ENCODE measurements at regions not wholly inside any gene's neighbourhood (a gene's known extent, or its start where the extent isn't known, plus 50 kb on each side); places are given as distances from the start of the nearest gene placed in this dataset.
"Not testable (repeated sequence)": the region's sequence is repeated elsewhere in the genome, so short reads cannot be mapped to it uniquely, and the experiment has no call there.

DNA sequence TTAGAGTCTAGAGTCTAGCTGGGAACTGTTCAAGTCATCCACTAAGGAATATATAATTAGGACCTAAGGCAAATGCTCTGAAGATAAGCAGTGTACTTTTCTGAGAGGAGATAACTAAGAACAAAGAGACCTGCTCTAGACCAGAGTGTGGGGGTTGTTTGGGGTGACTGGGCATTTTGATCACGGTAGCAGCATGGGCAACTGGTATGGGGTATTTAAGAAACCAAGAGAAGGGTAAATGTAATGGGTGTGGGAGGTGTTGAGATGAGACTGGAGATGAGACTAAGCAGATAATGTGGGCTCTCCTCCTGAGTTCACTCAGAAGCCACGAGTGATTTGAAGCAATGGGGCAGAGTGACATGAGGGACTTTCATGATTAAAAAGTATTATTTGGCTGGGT lies 1082.9 kb downstream of the GATA3 start:
- Histone ChIP-seq H3K27me3 (ENCODE audit: control insufficient read depth, low read length) (no peaks in the 10 kb centered on the region), H3K4me2 (ENCODE audit: low read length) (no peak overlapping the region), H3K79me2 (ENCODE audit: control insufficient read depth, low read length) (no peaks in the 10 kb centered on the region), H3K9me2 (replicated peaks; ENCODE audit: control insufficient read depth, low read length) (no peaks in the 10 kb centered on the region), H3K36me3 (ENCODE audit: control insufficient read depth, low read length) (no peaks in the 10 kb centered on the region), H3F3A (ENCODE audit: control insufficient read depth, insufficient read depth) (no peaks in the 10 kb centered on the region), H4K20me1 (ENCODE audit: control insufficient read depth, insufficient read depth, low read depth, low read length) (no peaks in the 10 kb centered on the region), H3K9me3 (ENCODE audit: control insufficient read depth, insufficient read depth, low read length) (no peaks in the 10 kb centered on the region), H3K27ac (ENCODE audit: low read depth, low read length) (no peak overlapping the region), H3K4me3 (ENCODE audit: low read length) (no peak overlapping the region), H3K4me1 (ENCODE audit: control insufficient read depth, low read length) (no peaks in the 10 kb centered on the region)
- TF ChIP-seq, protein P1, sequence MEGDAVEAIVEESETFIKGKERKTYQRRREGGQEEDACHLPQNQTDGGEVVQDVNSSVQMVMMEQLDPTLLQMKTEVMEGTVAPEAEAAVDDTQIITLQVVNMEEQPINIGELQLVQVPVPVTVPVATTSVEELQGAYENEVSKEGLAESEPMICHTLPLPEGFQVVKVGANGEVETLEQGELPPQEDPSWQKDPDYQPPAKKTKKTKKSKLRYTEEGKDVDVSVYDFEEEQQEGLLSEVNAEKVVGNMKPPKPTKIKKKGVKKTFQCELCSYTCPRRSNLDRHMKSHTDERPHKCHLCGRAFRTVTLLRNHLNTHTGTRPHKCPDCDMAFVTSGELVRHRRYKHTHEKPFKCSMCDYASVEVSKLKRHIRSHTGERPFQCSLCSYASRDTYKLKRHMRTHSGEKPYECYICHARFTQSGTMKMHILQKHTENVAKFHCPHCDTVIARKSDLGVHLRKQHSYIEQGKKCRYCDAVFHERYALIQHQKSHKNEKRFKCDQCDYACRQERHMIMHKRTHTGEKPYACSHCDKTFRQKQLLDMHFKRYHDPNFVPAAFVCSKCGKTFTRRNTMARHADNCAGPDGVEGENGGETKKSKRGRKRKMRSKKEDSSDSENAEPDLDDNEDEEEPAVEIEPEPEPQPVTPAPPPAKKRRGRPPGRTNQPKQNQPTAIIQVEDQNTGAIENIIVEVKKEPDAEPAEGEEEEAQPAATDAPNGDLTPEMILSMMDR (IDR thresholded peaks at IDR 0.05; ENCODE audit: low read depth, low read length, poor library complexity, severe bottlenecking) = no peak
- TF ChIP-seq EZH2phosphoT487 (IDR thresholded peaks at IDR 0.05; ENCODE audit: borderline replicate concordance, low read length) = no peak

DNA sequence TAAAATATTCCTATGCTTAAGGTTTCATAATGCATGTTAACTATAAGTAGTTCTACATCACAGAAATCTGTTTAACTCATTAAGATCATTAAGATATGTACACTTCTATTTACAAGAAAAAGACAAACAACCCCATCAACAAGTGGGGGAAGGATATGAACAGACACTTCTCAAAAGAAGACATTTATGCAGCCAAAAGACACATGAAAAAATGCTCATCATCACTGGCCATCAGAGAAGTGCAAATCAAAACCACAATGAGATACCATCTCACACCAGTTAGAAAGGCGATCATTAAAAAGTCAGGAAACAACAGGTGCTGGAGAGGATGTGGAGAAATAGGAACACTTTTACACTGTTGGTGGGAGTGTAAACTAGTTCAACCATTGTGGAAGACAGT lies 1084.3 kb downstream of the GATA3 start:
- not testable (repeated sequence) for H4K20me1 ChIP-seq (ENCODE audit: control insufficient read depth, insufficient read depth, low read depth, low read length); H3K4me1 ChIP-seq (ENCODE audit: control insufficient read depth, low read length); H3K27me3 ChIP-seq (ENCODE audit: control insufficient read depth, low read length); H3K9me3 ChIP-seq (ENCODE audit: control insufficient read depth, insufficient read depth, low read length); H3K4me3 ChIP-seq (ENCODE audit: low read length); H3K9me2 ChIP-seq (replicated peaks; ENCODE audit: control insufficient read depth, low read length); H3K4me2 ChIP-seq (ENCODE audit: low read length); H3K79me2 ChIP-seq (ENCODE audit: control insufficient read depth, low read length); H3K36me3 ChIP-seq (ENCODE audit: control insufficient read depth, low read length); H3K27ac ChIP-seq (ENCODE audit: low read depth, low read length); H3F3A ChIP-seq (ENCODE audit: control insufficient read depth, insufficient read depth)

DNA sequence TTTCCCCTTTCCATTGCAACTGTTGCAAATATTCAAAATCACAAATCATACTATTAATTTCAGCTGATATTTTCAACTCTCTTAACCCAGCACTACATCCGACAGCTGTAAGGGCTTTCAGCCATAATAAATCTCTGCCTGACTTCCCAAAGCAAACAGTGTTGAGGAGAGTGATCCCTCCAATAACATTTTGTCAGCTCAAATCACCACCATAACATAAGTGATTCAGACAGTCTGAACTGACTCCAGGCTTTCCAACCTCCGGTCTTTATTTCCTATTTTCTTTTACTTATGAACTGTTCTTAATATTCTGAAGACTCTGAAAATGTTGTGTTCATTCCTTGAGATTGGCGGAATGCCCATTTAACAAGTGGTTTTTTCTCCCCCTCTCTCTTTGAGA lies 1085.9 kb downstream of the GATA3 start:
- H3K4me1 ChIP-seq (ENCODE audit: control insufficient read depth, low read length) = no peaks in the 10 kb centered on the region
- H3K9me2 ChIP-seq (replicated peaks; ENCODE audit: control insufficient read depth, low read length) = no peaks in the 10 kb centered on the region
- H3K36me3 ChIP-seq (ENCODE audit: control insufficient read depth, low read length) = no peaks in the 10 kb centered on the region
- no peaks in the 10 kb centered on the region for H3K27me3 ChIP-seq (ENCODE audit: control insufficient read depth, low read length)
- H3F3A ChIP-seq (ENCODE audit: control insufficient read depth, insufficient read depth) = no peaks in the 10 kb centered on the region
- H3K9me3 ChIP-seq (ENCODE audit: control insufficient read depth, insufficient read depth, low read length) = no peaks in the 10 kb centered on the region
- TF ChIP-seq, protein P1 (IDR thresholded peaks at IDR 0.05; ENCODE audit: low read depth, low read length, poor library complexity, severe bottlenecking) = no peak
- TF ChIP-seq EZH2phosphoT487 (IDR thresholded peaks at IDR 0.05; ENCODE audit: borderline replicate concordance, low read length) = no peak
- H3K4me2 ChIP-seq (ENCODE audit: low read length) = no peak overlapping the region
- no peak overlapping the region for H3K27ac ChIP-seq (ENCODE audit: low read depth, low read length)
- H3K79me2 ChIP-seq (ENCODE audit: control insufficient read depth, low read length) = no peaks in the 10 kb centered on the region
- no peak overlapping the region for H3K4me3 ChIP-seq (ENCODE audit: low read length)
- H4K20me1 ChIP-seq (ENCODE audit: control insufficient read depth, insufficient read depth, low read depth, low read length) = no peaks in the 10 kb centered on the region

DNA sequence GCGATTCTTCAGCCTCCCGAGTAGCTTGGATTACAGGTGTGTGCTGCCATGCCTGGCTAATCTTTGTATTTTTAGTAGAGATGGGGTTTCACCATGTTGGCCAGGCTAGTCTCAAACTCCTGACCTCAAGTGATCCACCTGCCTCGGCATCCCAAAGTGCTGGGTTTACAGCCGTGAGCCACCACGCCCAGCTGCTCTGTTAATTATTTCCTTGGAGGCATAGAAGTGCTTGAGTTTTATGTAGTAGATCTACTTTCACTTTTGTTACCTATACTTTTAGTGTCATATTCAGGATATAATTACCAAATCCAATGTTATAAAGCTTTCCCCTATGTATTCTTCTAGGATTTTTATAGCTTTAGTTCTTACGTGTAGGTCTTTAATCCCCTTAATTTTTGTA lies 1093.0 kb downstream of the GATA3 start:
- no peak overlapping the region for H3K4me3 ChIP-seq (ENCODE audit: low read length)
- no peaks in the 10 kb centered on the region for H3K79me2 ChIP-seq (ENCODE audit: control insufficient read depth, low read length)
- no peaks in the 10 kb centered on the region for H4K20me1 ChIP-seq (ENCODE audit: control insufficient read depth, insufficient read depth, low read depth, low read length)
- no peaks in the 10 kb centered on the region for H3K4me1 ChIP-seq (ENCODE audit: control insufficient read depth, low read length)
- H3K36me3 ChIP-seq (ENCODE audit: control insufficient read depth, low read length) = no peaks in the 10 kb centered on the region
- no peak overlapping the region for H3K27ac ChIP-seq (ENCODE audit: low read depth, low read length)
- no peaks in the 10 kb centered on the region for H3K9me2 ChIP-seq (replicated peaks; ENCODE audit: control insufficient read depth, low read length)
- no peaks in the 10 kb centered on the region for H3F3A ChIP-seq (ENCODE audit: control insufficient read depth, insufficient read depth)
- TF ChIP-seq, protein P1 (IDR thresholded peaks at IDR 0.05; ENCODE audit: low read depth, low read length, poor library complexity, severe bottlenecking) = no peak
- TF ChIP-seq EZH2phosphoT487 (IDR thresholded peaks at IDR 0.05; ENCODE audit: borderline replicate concordance, low read length) = no peak
- no peaks in the 10 kb centered on the region for H3K27me3 ChIP-seq (ENCODE audit: control insufficient read depth, low read length)
- H3K4me2 ChIP-seq (ENCODE audit: low read length) = no peak overlapping the region
- H3K9me3 ChIP-seq (ENCODE audit: control insufficient read depth, insufficient read depth, low read length) = no peaks in the 10 kb centered on the region

Data from DOHH2 (cell line).